LNCAP (cell line): ENCODE measurements at regions not wholly inside any gene's neighbourhood (a gene's known extent, or its start where the extent isn't known, plus 50 kb on each side); places are given as distances from the start of the nearest gene placed in this dataset.

Source experiments
- TF ChIP-seq, protein P1 (sequence below): fragments of 450-650 bp; IDR thresholded peaks from 2 replicates; pipeline ENCODE4 v1.5.1; 2017; ENCODE audit warnings: mild to moderate bottlenecking

DNA sequence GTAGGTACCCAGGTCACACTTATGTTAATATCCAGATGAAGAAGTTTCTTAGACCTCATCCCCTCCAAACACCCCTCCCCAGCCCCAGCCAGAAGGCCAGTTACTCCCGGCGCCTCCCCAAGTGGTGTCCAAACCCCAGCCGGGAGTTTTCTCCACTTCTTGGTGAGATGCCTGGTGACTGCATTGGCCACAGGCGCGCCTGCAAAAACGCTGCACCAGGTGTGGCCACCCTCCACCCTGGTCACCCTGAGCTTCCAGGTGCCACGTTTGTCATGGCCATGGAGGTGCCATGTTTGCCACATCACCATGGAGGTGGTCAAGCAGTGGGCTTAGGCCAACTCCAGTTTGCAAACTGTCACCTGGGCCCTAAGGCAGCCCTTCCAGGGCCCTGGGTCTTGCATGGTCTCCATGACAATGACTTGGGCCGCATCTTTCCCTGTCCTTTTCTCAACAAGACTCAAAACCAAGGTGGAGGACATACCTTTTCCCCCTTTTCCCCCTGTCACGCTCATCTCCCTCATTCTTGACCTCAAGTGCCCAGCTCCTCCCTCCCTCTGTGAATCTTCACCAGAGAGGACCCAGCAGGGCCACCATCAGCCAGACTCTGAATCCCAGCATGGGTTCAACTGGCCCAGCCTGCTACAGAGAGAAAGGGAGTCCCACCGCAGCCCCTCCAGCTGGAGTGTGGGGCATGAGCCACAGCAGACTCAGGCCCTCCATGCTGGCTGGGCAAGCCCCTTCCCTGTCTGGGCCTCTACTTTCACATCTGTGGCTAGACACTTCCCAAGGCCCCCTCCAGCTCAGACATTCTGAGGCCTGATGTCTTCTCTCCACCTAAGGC is 125.9 kb upstream of the ZBTB40 start:
- TF ChIP-seq, protein P1, sequence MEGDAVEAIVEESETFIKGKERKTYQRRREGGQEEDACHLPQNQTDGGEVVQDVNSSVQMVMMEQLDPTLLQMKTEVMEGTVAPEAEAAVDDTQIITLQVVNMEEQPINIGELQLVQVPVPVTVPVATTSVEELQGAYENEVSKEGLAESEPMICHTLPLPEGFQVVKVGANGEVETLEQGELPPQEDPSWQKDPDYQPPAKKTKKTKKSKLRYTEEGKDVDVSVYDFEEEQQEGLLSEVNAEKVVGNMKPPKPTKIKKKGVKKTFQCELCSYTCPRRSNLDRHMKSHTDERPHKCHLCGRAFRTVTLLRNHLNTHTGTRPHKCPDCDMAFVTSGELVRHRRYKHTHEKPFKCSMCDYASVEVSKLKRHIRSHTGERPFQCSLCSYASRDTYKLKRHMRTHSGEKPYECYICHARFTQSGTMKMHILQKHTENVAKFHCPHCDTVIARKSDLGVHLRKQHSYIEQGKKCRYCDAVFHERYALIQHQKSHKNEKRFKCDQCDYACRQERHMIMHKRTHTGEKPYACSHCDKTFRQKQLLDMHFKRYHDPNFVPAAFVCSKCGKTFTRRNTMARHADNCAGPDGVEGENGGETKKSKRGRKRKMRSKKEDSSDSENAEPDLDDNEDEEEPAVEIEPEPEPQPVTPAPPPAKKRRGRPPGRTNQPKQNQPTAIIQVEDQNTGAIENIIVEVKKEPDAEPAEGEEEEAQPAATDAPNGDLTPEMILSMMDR, result no peak

DNA sequence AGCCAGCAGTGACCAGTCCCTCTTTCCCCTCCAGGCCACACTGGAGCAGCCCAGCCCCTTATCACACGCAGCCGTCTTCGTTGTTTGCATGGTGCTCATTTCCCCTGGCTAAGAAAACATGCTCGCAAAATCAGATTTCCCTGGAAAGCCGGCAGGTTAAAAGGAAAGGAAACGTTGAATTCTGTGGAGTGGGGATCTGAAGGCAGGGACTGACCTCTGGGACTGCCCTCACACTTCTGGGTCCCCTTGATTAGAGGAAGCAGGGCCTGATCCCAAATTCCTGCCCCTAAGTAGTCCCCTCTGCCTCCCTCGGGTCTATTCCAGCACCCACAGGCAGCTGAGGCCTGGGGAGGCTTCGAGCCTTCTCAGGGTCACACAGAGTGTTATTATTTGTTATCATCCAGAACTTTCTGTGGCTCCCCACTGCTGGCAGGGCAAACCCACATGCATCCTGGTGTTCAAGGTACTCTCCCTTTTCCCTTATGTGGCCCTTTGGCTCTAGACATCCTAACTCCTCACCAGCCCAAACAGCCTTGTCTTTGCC is 125.2 kb upstream of the ZBTB40 start:
- TF ChIP-seq, protein P1, result no peak

DNA sequence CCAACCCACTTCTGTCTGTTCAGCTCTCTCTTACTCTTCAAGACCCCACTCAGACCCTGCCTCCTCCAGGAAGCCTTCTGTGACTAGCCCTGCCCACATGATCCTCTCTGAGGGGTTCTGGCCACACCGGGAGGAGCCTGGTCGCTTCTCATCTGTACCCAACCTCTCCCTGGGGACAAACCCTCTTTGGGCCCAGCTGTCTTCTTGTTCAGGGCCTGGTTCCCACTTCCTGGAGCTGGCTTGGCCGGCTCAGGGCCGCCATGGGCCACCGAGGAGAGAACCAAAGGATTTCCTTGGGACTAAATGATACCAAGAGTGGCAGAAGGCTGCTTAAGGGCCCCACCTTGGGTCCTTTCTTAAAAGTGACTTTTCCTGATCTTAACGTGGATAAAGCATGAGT is 124.7 kb upstream of the ZBTB40 start:
- TF ChIP-seq, protein P1, result no peak

DNA sequence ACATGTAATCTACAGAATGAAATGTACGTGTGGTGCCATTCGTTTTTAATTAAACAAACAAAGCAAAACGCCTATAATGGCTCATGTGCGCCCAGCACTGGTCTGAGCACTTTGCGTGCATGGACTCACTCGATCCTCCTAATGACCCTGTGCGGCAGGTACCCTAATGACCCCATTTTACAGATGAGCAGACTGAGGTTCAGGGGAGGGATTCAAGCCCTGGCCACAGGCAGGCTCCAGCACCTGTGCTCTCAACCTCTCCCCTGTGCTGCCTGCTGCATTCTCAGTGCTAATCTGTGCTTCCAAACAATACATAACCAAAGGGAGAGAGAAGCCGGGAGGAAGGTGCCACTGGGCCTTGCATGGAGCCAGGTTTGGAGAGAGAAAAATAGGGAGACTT is 124.2 kb upstream of the ZBTB40 start:
- TF ChIP-seq, protein P1, result no peak

- TF ChIP-seq, protein P1, result no peak
Observed at GRCh38 chr1:22328331-22329147, 123.1 kb upstream of the ZBTB40 start.

- TF ChIP-seq, protein P1, result no peak
Observed at GRCh38 chr1:22329148-22329515, 122.5 kb upstream of the ZBTB40 start.

- TF ChIP-seq, protein P1, result no peak
Observed at GRCh38 chr1:22330092-22330759, 121.4 kb upstream of the ZBTB40 start.
